HL-60 (cell line): ENCODE measurements at regions not wholly inside any gene's neighbourhood (a gene's known extent, or its start where the extent isn't known, plus 50 kb on each side); places are given as distances from the start of the nearest gene placed in this dataset.

Experiments used
- DNase-seq, 2 experiments: peaks; one replicate each; pipeline ENCODE4 v3.0.0-alpha.2; 2010 to 2020; ENCODE audit warnings: low read depth in 1 of 2, low spot score in 1 of 2
- H3K27ac ChIP-seq: fragments of 250-450 bp; sonication (Bioruptor Pico); replicated peaks from 2 replicates; pipeline ENCODE4 v1.5.1; 2020; ENCODE audit warnings: mild to moderate bottlenecking, moderate library complexity
- H3K27me3 ChIP-seq: fragments of 250-450 bp; sonication (Bioruptor Pico); 2 replicates; pipeline ENCODE4 v1.5.1; 2021; ENCODE audit warnings: mild to moderate bottlenecking, moderate library complexity; ENCODE audit not compliant: insufficient read depth, poor library complexity, severe bottlenecking
- H3K4me3 ChIP-seq: replicated peaks from 2 replicates; pipeline ENCODE4 v1.5.1; 2011; ENCODE audit warnings: mild to moderate bottlenecking, control low read depth, low read length; ENCODE audit not compliant: insufficient read depth
- CTCF ChIP-seq: IDR thresholded peaks from one replicate; pipeline ENCODE4 v1.5.1; 2011; ENCODE audit warnings: low read length, control low read depth, inconsistent platforms; ENCODE audit not compliant: insufficient read depth
- GABPA ChIP-seq: IDR thresholded peaks from 2 replicates; pipeline ENCODE4 v1.6.1; 2012; ENCODE audit warnings: low read depth
- POLR2AphosphoS5 ChIP-seq: IDR thresholded peaks from 2 replicates; pipeline ENCODE4 v1.6.1; 2012; ENCODE audit warnings: low read depth
- SPI1 ChIP-seq: IDR thresholded peaks from 2 replicates; pipeline ENCODE4 v1.6.1; 2012; ENCODE audit warnings: low read depth, mild to moderate bottlenecking, borderline replicate concordance
- TF ChIP-seq, protein P1 (sequence below): IDR thresholded peaks from 2 replicates; pipeline ENCODE4 v1.6.1; 2012; ENCODE audit warnings: low read depth; ENCODE audit not compliant: insufficient replicate concordance

DNA sequence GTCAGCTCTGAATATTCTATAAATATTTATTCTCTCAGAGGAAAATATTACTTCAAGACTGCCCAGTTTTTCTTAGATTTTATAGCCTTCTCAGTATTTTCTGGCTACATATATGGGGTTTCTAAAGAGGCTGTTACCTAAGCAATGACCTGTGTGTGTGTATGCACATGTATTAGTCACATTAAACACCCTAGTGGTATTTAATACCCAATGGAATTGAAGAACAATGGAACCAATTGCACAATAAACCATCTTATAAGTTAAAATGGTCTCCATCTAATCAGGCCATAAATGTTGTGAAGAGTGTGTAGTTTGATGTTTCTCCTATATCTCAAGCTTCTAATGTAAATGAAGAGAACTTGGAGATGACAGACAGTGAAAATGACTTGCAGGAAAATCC is 450.0 kb downstream of the SPATA31D1 start:
- no peak overlapping the region for H3K27ac ChIP-seq
- no peak overlapping the region for H3K4me3 ChIP-seq
- DNase-seq = no peak
- no peaks in the 10 kb centered on the region for H3K27me3 ChIP-seq
- no peak for TF ChIP-seq CTCF
- TF ChIP-seq, protein P1, sequence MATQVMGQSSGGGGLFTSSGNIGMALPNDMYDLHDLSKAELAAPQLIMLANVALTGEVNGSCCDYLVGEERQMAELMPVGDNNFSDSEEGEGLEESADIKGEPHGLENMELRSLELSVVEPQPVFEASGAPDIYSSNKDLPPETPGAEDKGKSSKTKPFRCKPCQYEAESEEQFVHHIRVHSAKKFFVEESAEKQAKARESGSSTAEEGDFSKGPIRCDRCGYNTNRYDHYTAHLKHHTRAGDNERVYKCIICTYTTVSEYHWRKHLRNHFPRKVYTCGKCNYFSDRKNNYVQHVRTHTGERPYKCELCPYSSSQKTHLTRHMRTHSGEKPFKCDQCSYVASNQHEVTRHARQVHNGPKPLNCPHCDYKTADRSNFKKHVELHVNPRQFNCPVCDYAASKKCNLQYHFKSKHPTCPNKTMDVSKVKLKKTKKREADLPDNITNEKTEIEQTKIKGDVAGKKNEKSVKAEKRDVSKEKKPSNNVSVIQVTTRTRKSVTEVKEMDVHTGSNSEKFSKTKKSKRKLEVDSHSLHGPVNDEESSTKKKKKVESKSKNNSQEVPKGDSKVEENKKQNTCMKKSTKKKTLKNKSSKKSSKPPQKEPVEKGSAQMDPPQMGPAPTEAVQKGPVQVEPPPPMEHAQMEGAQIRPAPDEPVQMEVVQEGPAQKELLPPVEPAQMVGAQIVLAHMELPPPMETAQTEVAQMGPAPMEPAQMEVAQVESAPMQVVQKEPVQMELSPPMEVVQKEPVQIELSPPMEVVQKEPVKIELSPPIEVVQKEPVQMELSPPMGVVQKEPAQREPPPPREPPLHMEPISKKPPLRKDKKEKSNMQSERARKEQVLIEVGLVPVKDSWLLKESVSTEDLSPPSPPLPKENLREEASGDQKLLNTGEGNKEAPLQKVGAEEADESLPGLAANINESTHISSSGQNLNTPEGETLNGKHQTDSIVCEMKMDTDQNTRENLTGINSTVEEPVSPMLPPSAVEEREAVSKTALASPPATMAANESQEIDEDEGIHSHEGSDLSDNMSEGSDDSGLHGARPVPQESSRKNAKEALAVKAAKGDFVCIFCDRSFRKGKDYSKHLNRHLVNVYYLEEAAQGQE = no peak
- no peak for TF ChIP-seq SPI1
- TF ChIP-seq POLR2AphosphoS5 = no peak

GRCh38 chr9:82443312-82443711 is 454.7 kb downstream of the SPATA31D1 start:
- no peak for TF ChIP-seq CTCF
- TF ChIP-seq, protein P1 = no peak
- TF ChIP-seq SPI1 = no peak
- no peak for TF ChIP-seq GABPA
- TF ChIP-seq POLR2AphosphoS5 = no peak
- H3K4me3 ChIP-seq = no peak overlapping the region
- no peak for DNase-seq
- H3K27ac ChIP-seq = no peak overlapping the region
- no peaks in the 10 kb centered on the region for H3K27me3 ChIP-seq

- no peak for DNase-seq
- TF ChIP-seq, protein P1 = no peak
- TF ChIP-seq SPI1 = no peak
- TF ChIP-seq POLR2AphosphoS5 = no peak
- no peak for TF ChIP-seq GABPA
- TF ChIP-seq CTCF = no peak
- Histone ChIP-seq H3K27ac (no peak overlapping the region), H3K27me3 (no peaks in the 10 kb centered on the region), H3K4me3 (no peak overlapping the region)
Measured at GRCh38 chr9:82445556-82445955, 457.0 kb downstream of the SPATA31D1 start.
